GM21381 (cell line): ENCODE measurements at regions not wholly inside any gene's neighbourhood (a gene's known extent, or its start where the extent isn't known, plus 50 kb on each side); places are given as distances from the start of the nearest gene placed in this dataset.
"Not testable (repeated sequence)": the region's sequence is repeated elsewhere in the genome, so short reads cannot be mapped to it uniquely, and the experiment has no call there.

Experiments
- ATAC-seq: cut with Tn5 transposase; IDR thresholded peaks from one replicate; pipeline ENCODE4 v1.9.1; 2021; ENCODE audit warnings: mild to moderate bottlenecking, moderate library complexity; ENCODE audit not compliant: unreplicated experiment

GRCh38 chr3:159510988-159511387 is 477.6 kb upstream of the IL12A start:
- ATAC-seq = not testable (repeated sequence)

GRCh38 chr3:159513444-159513843 is 475.2 kb upstream of the IL12A start:
- ATAC-seq = no peak

- no peak for ATAC-seq
Measured at GRCh38 chr3:159513867-159514380, 474.7 kb upstream of the IL12A start.

- ATAC-seq = no peak
Measured at GRCh38 chr3:159517105-159517504, 471.5 kb upstream of the IL12A start.

- ATAC-seq = no peak
Measured at GRCh38 chr3:159520638-159521037, 468.0 kb upstream of the IL12A start.

GRCh38 chr3:159522276-159522675 is 466.4 kb upstream of the IL12A start:
- ATAC-seq = no peak

GRCh38 chr3:159528251-159528895 is 460.3 kb upstream of the IL12A start:
- no peak for ATAC-seq

GRCh38 chr3:159532577-159532976 is 456.1 kb upstream of the IL12A start:
- no peak for ATAC-seq

- ATAC-seq = no peak
Measured at GRCh38 chr3:159534496-159534895, 454.1 kb upstream of the IL12A start.

GRCh38 chr3:159536876-159537275 is 451.8 kb upstream of the IL12A start:
- no peak for ATAC-seq

GRCh38 chr3:159538507-159538906 is 450.1 kb upstream of the IL12A start:
- no peak for ATAC-seq

GRCh38 chr3:159540882-159541495 is 447.6 kb upstream of the IL12A start:
- no peak for ATAC-seq

- no peak for ATAC-seq
Measured at GRCh38 chr3:159548675-159549335, 439.8 kb upstream of the IL12A start.

GRCh38 chr3:159555205-159555604 is 433.4 kb upstream of the IL12A start:
- ATAC-seq = no peak

GRCh38 chr3:159559771-159560170 is 428.9 kb upstream of the IL12A start:
- ATAC-seq = no peak

- ATAC-seq = no peak
Measured at GRCh38 chr3:159560214-159560979, 428.2 kb upstream of the IL12A start.

- ATAC-seq = no peak
Measured at GRCh38 chr3:159565313-159565712, 423.3 kb upstream of the IL12A start.

GRCh38 chr3:159583662-159584061 is 405.0 kb upstream of the IL12A start:
- no peak for ATAC-seq

- no peak for ATAC-seq
Measured at GRCh38 chr3:159584421-159584820, 404.2 kb upstream of the IL12A start.

GRCh38 chr3:159586571-159587202 is 401.9 kb upstream of the IL12A start:
- no peak for ATAC-seq
